ENCODE measurements at regions not wholly inside any gene's neighbourhood (a gene's known extent, or its start where the extent isn't known, plus 50 kb on each side); places are given as distances from the start of the nearest gene placed in this dataset.

GRCh38 chr15:38193496-38193895, 59.1 kb upstream of the SPRED1 start:
- TF ChIP-seq CTCF (IDR thresholded peaks at IDR 0.05) (no peak), POLR2A (IDR thresholded peaks at IDR 0.05) (no peak)
- H3K36me3 ChIP-seq = no peaks in the 10 kb centered on the region
- H3K9me3 ChIP-seq = no peaks in the 10 kb centered on the region
- no peak overlapping the region for H3K4me3 ChIP-seq
- H3K27ac ChIP-seq = no peak overlapping the region
- no peaks in the 10 kb centered on the region for H3K27me3 ChIP-seq
- no peak for DNase-seq
- no peaks in the 10 kb centered on the region for H3K4me1 ChIP-seq

GRCh38 chr15:38195191-38195901, 57.3 kb upstream of the SPRED1 start:
- DNase-seq = no peak

GRCh38 chr15:38196076-38196475, 56.6 kb upstream of the SPRED1 start:
- Histone ChIP-seq H3K4me1 (no peaks in the 10 kb centered on the region), H3K4me3 (no peak overlapping the region), H3K9me3 (no peaks in the 10 kb centered on the region), H3K27me3 (no peaks in the 10 kb centered on the region), H3K27ac (no peak overlapping the region), H3K36me3 (no peaks in the 10 kb centered on the region)
- no peak for DNase-seq
- TF ChIP-seq POLR2A (IDR thresholded peaks at IDR 0.05) = no peak
- no peak for TF ChIP-seq CTCF (IDR thresholded peaks at IDR 0.05)

More at GRCh38 chr15:38195191-38195901, 57.3 kb upstream of the SPRED1 start:
- no peaks in the 10 kb centered on the region for H3K9me3 ChIP-seq
- no peaks in the 10 kb centered on the region for H3K4me1 ChIP-seq
- H3K4me3 ChIP-seq = no peak overlapping the region
- no peak for TF ChIP-seq POLR2A (IDR thresholded peaks at IDR 0.05)
- TF ChIP-seq CTCF (IDR thresholded peaks at IDR 0.05) = no peak
- no peaks in the 10 kb centered on the region for H3K27me3 ChIP-seq
- no peaks in the 10 kb centered on the region for H3K36me3 ChIP-seq
- H3K27ac ChIP-seq = no peak overlapping the region

- DNase-seq = no peak
- no peaks in the 10 kb centered on the region for H3K27me3 ChIP-seq
- no peaks in the 10 kb centered on the region for H3K4me1 ChIP-seq
- no peaks in the 10 kb centered on the region for H3K36me3 ChIP-seq
- TF ChIP-seq CTCF (IDR thresholded peaks at IDR 0.05) (no peak), POLR2A (IDR thresholded peaks at IDR 0.05) (no peak)
- H3K4me3 ChIP-seq = no peak overlapping the region
- no peaks in the 10 kb centered on the region for H3K9me3 ChIP-seq
- no peak overlapping the region for H3K27ac ChIP-seq
Observed at GRCh38 chr15:38197553-38197952, 55.1 kb upstream of the SPRED1 start.

- TF ChIP-seq CTCF (IDR thresholded peaks at IDR 0.05) (no peak), POLR2A (IDR thresholded peaks at IDR 0.05) (no peak)
- Histone ChIP-seq H3K4me3 (no peak overlapping the region), H3K27ac (peak overlapping the region in 1 of 4 donors; percentile 79), H3K36me3 (no peaks in the 10 kb centered on the region), H3K9me3 (no peaks in the 10 kb centered on the region), H3K4me1 (no peaks in the 10 kb centered on the region), H3K27me3 (no peaks in the 10 kb centered on the region)
- DNase-seq = no peak
Observed at GRCh38 chr15:38201714-38202113, 50.9 kb upstream of the SPRED1 start.

Data from Peyer's patch (tissue), 4 donors.